ENCODE measurements at regions not wholly inside any gene's neighbourhood (a gene's known extent, or its start where the extent isn't known, plus 50 kb on each side); places are given as distances from the start of the nearest gene placed in this dataset.

DNA sequence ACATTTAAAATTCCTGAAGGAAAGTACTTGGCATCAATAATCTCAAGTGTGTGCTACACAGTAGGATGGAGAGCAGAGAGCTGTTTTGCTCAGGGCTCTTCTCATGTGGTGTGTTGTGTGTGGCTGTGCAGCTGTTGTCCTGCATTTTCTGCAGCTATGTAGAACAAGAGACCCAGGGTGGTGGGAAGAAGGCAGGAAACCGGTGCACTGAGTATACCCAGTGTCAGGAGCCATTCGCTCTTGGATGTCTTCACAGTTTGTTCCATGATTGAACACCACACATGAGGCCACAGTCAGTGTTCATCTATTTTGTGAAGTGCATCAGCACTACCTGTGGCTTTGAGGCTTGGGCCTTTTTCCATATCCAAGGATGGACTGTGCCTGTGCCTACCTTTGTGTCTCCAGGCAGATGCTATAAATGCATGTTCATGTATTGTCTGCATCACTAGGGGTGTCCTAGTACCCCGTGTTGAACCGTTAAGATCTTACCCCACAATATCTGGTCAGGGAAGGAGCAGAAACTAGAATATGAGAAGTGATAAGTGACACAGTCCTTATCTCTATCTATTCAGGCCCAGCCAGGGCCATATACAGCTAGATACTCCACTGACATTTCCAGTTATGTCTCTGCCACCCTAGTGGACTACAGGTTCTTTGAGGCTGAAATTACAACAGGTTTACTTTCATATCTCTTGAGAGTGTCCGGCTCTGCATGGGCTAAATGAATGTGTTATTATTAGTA, 194.3 kb downstream of the NR2F2 start:
- DNase-seq (ENCODE audit: low read depth in 2 of 2): no peak

DNA sequence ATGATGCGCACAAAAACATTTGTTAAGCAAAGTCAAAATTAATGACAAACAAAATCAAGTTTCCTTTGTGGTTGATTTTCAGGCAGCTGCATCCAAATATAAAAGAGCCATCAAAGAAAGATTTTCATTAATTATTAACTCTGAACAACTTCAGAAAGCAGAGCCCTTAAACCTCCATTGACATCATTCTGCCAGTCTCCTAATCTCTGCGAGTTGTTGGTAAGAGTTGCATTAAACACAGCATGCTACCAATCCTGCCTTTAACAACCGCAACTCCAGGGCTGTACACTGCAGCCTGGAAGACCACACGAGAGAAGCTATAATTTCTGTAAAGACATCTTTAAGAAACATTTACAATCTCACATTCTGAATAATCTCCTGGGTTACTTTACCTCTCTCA, 204.6 kb downstream of the NR2F2 start:
- no peak for DNase-seq (ENCODE audit: low read depth in 2 of 2)

DNA sequence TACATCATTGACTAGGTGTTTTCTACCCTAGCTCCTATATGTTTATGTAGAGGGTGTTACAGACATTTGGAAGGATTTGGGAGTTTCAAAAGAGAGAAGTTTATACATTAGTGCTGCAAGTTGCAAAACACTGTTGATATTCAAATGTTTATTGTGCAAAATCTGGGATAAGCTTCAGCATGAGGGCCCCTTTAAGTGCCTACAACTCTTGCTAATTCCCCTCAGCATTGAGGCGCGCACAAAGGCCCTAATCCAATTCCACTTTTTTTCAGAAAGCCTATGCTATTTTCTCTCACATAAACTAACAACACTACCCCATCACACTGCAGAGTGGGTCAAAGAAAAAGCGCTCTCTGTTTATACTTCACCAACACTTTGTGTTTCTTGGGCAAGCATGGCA, 208.0 kb downstream of the NR2F2 start:
- no peak for DNase-seq (ENCODE audit: low read depth in 2 of 2)

GRCh38 chr15:96540283-96540682, 209.8 kb downstream of the NR2F2 start:
- no peak for DNase-seq (ENCODE audit: low read depth in 2 of 2)

- DNase-seq (ENCODE audit: low read depth in 2 of 2): no peak
These were observed 211.8 kb downstream of the NR2F2 start for GRCh38 chr15:96542130-96542770.

- no peak for DNase-seq (ENCODE audit: low read depth in 2 of 2)
These were observed 213.8 kb downstream of the NR2F2 start for GRCh38 chr15:96544162-96544756.

DNA sequence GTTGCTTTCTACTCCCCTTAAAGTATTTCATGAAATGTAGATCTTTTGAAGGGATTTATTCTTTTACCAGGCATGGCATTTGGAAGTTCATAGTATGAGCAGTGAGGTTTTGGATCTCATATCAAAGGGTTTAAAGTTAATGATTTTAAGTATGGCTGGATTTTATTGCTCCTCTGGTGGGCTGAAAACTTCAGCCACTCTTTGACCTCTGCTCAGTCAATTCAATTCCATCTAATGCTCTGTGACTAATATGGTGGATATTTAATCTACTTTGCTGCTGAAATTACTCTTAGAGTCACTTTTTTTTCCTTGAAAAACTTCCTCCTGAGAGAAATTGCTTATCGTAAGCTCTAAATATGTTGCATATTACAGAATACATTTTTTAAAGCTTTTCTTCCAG, 218.6 kb downstream of the NR2F2 start:
- no peak for DNase-seq (ENCODE audit: low read depth in 2 of 2)

- DNase-seq (ENCODE audit: low read depth in 2 of 2): no peak
These were observed 220.7 kb downstream of the NR2F2 start for GRCh38 chr15:96551196-96551595.

- DNase-seq (ENCODE audit: low read depth in 2 of 2): no peak
These were observed 221.2 kb downstream of the NR2F2 start for GRCh38 chr15:96551722-96552121.

DNA sequence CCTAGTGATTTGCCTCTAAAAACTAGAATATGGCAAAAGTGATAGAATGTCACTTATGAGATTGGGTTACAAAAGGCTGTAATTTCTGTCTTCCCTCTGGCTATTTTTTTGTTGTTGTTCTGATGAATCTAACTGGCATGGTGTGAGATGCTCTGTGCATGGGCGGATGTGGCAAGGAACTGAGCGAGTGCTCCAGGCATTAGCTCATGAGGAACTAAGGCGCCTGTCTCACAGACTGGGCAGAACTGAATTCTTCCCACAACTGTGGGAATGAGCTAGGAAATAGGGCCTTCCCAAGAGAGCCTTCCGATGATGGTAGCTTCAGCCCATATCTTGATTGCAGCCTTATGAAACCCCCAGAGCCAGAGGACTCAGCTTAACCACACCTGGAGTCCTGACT, 222.5 kb downstream of the NR2F2 start:
- no peak for DNase-seq (ENCODE audit: low read depth in 2 of 2)

GRCh38 chr15:96553451-96553850, 223.0 kb downstream of the NR2F2 start:
- DNase-seq (ENCODE audit: low read depth in 2 of 2): no peak

DNA sequence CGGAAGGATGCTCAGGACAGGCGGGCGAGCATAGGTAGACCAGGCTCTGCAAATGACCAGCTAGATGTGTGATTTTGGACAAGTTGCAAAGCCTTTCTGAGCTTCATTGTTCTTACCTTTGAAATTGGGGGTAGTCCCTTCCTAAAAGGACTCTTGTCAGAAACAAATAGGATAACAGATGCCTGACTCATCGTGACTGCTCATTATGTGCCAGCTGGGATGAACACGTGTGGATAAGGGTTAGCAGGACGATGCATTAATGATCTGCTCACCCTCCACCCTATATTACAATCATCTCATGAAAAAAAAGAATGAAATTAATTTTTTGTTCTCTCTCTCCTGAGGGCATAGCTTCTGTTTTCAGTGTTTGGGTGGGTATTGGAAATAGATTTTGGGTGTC, 223.4 kb downstream of the NR2F2 start:
- DNase-seq (ENCODE audit: low read depth in 2 of 2): no peak

- no peak for DNase-seq (ENCODE audit: low read depth in 2 of 2)
These were observed 224.0 kb downstream of the NR2F2 start for GRCh38 chr15:96554541-96554940.

- no peak for DNase-seq (ENCODE audit: low read depth in 2 of 2)
These were observed 228.6 kb downstream of the NR2F2 start for GRCh38 chr15:96559087-96559486.

GRCh38 chr15:96559631-96560030, 229.1 kb downstream of the NR2F2 start:
- no peak for DNase-seq (ENCODE audit: low read depth in 2 of 2)

GRCh38 chr15:96560246-96560895, 229.9 kb downstream of the NR2F2 start:
- DNase-seq (ENCODE audit: low read depth in 2 of 2): no peak

GRCh38 chr15:96561593-96561992, 231.1 kb downstream of the NR2F2 start:
- DNase-seq (ENCODE audit: low read depth in 2 of 2): no peak

- no peak for DNase-seq (ENCODE audit: low read depth in 2 of 2)
These were observed 234.0 kb downstream of the NR2F2 start for GRCh38 chr15:96564546-96564945.

GRCh38 chr15:96565266-96565665, 234.8 kb downstream of the NR2F2 start:
- no peak for DNase-seq (ENCODE audit: low read depth in 2 of 2)

- DNase-seq (ENCODE audit: low read depth in 2 of 2): no peak
These were observed 244.3 kb downstream of the NR2F2 start for GRCh38 chr15:96574782-96575181.

DNA sequence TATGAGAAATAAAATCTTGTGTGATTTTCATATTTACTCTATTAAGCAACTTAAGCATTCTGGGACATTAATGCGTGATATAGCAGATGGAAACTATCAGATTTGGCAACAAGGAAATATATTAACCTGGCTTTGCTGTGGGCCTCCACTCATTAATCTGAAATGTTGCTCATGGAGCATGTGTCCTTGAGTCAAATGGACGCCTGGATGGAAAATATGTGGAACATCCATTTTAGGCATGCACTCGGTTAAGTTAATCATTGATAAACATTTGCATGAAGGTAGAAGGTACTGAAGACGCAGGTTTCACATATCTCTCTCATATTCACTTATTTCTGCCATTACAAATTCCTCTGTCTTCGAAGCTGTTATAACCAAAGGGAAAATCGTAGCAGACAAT, 246.1 kb downstream of the NR2F2 start:
- DNase-seq (ENCODE audit: low read depth in 2 of 2): no peak

- no peak for DNase-seq (ENCODE audit: low read depth in 2 of 2)
These were observed 247.9 kb downstream of the NR2F2 start for GRCh38 chr15:96578393-96578792.

GRCh38 chr15:96581371-96581770, 250.9 kb downstream of the NR2F2 start:
- DNase-seq (ENCODE audit: low read depth in 2 of 2): no peak

Data from stimulated activated CD4-positive, alpha-beta T cell treated with anti-CD3 and anti-CD28 coated beads, Interleukin-1b, Interleukin-23, amount 100 ng/mL, for 1 hour (primary cell).